ENCODE measurements at regions not wholly inside any gene's neighbourhood (a gene's known extent, or its start where the extent isn't known, plus 50 kb on each side); places are given as distances from the start of the nearest gene placed in this dataset.

GRCh38 chr12:83276904-83277303 is 590.2 kb downstream of the TMTC2 start:
- TF ChIP-seq CTCF (IDR thresholded peaks at IDR 0.05): no peak
- no peak for TF ChIP-seq POLR2A (IDR thresholded peaks at IDR 0.05)

Measured in right lobe of liver (tissue), 4 donors.